HG02759 (cell line): ENCODE measurements at regions not wholly inside any gene's neighbourhood (a gene's known extent, or its start where the extent isn't known, plus 50 kb on each side); places are given as distances from the start of the nearest gene placed in this dataset.
"Not testable (repeated sequence)": the region's sequence is repeated elsewhere in the genome, so short reads cannot be mapped to it uniquely, and the experiment has no call there.

ENCODE experiments used
- ATAC-seq: cut with Tn5 transposase; IDR thresholded peaks from one replicate; pipeline ENCODE4 v1.9.1; 2021; ENCODE audit warnings: mild to moderate bottlenecking, moderate library complexity; ENCODE audit not compliant: unreplicated experiment

DNA sequence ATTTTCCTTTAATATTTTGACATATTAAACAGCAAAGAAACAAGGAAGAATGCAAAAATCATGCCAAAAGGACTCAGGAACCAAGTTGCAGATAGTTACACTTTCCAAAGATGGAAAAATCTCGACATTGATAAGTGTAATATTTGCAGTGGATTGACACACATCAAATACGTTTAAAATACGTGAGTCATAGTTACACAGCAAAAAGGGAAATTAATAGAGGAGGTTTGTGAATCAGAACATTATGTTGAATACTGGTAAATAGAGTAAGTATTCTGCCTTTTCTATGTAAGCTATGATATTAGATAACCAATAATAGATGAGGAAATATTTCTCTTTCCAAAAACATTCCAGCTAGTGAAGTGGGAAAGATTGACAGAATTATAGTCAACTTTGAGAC, 1761.3 kb upstream of the IGFBP7 start:
- ATAC-seq, result no peak

DNA sequence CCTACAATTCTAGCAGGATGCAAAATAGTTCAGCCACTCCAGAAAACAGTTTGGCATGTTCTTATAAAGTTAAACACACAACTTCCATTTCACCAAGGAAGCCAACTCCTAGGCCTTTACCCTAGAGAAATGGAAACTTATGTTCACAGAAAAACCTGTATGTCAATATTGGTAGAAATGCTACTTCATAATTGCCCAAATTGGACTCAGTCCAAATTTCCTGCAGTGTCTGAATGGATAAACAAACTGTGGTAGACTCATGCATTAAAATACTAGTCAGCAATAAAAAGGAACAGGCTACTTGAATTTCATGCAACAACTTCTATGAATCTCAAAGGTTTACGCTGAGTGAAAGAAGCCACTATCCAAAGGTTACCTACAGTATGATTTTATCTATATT, 1738.8 kb upstream of the IGFBP7 start:
- ATAC-seq, result no peak

DNA sequence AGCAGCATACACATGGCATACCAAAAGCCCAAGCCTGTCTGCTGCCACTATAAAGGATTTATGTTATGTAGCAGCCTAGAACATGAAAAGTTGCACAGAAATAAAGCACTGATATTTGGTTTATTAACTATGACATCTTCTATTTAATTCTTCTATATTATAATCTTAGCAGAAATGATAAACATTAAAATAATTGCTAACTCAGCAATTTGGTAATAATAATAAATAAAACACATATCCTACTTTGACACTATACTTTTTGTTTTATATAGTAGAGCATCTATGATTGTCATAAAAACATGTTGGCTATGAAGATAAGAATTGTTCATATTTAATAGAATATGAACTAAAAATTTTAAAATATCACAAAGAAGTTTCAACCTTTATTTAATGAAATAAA, 1733.3 kb upstream of the IGFBP7 start:
- no peak for ATAC-seq

DNA sequence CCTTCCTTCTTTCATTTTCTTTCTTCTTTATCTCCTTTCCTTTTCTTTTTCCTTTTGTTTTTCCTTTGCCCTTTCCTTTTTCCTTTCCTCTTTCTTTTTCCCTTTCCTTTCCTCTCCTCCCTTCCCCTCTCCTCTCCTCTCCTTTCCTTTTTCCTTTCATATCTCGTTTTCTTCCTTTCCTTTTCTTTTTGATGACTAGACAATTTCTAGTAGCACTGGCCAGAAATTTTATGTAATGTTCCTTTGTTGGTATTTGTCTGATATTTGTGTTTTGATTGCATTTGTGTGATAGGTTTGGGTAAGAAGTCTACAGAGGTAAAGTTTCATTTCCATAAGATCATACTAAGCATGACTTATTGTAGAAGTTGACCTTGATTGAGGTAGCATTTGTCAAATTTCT, 1722.9 kb upstream of the IGFBP7 start:
- no peak for ATAC-seq

DNA sequence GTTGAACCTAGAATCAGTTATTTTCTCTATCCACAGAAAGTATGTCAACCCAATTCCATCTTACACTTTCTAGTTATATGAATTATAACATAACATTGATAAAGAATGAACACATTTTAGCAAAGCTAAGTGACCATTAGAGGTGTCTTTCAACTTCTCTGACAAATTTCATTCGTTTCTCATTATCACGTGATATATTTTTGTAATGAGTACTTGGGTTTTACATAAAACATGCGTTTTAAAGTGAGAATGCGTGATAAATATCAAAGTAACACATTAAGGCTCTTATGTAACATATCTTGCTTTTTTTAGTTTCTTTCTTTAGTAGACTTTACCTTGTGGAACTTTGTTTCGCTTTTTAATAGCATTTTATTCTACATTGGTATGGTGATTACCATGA, 1715.1 kb upstream of the IGFBP7 start:
- no peak for ATAC-seq

DNA sequence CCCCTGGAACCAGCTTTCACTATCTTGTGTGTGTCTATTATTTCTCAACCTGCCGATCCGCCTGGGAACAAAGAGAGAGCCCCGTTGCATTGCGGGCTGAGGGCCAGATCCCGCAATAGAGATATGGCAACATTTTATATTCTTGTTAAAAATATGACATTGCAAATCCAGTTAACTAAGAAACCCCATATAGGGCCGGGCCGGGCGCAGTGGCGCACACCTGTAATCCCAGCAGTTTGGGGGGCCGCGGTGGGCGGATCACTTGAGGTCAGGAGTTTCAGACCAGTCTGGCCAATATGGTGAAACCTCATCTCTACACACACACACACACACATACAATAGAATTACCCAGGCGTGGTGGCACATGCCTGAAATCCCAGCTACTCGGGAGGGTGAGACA, 1708.4 kb upstream of the IGFBP7 start:
- ATAC-seq, result not testable (repeated sequence)

DNA sequence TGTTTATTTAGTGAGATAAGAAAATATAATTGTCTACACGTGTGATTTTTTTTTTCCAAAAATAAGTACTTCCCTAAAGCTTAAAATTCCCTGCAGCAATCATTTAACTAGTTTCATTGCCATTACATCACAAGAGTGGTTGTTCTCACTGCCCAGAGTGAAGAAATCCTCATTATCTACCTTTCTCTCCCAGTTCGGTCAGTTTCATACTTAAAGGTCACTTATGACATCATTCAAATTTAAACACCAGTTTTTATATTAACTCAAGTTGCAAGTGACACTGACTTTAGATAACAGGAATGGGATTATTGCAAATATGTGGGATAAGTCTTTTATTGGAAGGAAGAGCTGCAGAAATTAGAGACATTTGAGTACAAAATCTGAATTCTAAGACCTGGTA, 1699.8 kb upstream of the IGFBP7 start:
- ATAC-seq, result no peak

DNA sequence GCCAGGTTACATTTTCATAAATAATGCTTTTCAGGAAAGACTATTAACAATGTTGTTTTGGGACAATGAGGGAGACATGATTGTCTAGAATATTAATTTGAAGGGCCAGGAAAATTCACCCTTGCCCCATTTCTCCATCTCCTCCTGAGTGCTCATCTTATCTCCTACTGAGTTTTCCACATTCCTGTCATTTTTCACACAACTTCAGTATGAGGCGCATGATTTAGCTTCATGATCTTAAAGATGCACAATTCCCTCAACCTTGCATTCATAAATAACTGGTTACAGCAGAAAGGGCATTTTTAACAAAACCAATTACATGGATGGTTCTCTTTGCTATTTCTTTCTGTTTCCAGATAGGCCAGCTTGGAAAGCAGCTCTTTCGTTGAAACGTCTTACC, 1699.2 kb upstream of the IGFBP7 start:
- ATAC-seq, result no peak

DNA sequence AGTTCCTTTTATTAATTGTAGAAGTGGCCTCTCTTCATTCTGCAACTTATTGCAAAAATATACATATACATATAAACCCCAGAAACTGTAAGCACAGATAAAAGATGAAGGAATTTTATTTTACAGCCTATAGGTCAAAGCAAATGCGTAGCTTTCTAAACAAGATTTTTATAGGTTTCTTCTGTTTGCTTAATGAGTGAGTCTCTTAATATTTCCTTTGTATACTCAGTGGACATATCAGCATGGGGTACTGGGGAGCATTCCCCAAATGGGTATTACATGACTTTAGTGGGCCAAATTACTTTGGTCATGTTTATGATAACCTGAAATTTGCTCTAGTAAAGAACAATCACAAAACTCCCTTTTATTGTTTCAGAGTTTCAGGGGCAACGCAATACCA, 1698.6 kb upstream of the IGFBP7 start:
- ATAC-seq, result no peak

DNA sequence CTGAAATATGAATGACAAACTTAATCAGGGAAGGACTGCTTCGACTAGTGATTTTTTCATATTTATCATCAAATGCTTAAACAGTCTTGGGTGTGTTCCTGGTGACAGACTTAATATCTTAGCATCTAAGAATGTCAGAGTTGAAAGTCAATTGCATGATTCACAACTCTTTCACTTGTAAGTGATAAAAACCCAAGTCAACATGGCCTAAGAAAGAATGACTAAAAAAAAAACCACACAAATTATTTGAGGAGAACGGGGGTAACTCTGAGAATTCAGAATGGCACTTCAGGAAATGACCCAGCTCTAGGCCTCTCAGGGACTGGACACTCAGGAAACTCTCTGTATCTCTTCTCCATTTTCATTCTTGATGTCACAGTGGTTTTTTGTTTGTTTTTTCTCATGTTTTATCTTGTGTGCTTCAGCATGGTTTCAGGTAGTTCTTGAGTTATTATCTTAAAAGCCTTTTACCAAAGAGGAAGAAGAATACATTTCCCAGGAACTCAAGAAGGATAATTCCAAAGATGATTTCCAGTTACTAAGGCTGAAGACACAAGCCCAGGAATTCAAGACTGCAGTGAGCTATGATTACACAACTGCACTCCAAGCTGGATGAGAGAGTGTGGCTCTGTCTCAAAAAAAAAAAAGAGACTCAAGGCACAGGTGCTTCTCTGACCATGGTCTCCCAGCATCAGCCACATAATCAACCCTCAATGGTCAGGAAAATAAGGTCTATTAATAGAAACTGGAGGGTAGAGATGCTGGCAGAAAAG, 1697.8 kb upstream of the IGFBP7 start:
- ATAC-seq, result no peak

DNA sequence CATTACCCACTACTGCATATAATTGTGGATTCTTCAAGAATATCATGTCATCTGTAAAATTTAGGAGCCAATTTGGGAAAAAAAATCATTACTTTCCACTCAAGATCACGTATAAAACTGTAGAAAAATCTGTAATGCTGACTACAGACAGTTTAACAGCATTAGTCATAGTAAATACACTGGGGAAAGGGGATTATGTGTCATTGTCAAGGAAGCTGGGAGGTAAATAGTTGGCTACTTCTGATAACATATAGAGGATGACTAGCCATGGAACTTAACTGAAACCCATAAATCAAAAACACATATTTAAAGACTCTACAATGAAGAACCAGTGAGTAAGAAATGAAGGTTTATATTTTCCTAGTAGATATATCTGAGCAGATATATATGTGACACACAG, 1666.4 kb upstream of the IGFBP7 start:
- ATAC-seq, result no peak

DNA sequence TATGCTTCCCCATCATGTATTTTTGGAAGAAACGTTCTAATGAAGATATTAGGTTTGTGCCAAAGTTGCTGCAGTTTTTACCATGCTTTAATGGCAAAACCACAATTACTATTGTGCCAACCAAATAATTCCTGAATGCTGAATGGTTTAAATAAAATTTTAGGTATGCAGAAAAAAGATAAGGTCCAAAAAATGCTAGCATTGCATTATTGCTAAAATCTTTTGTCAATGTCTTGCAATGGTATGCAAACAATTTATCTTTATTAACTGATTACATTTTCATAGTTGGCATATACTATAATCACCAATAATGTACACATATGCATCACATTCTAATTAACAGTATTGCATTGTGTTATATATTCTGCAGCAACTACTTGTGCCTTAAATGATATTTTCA, 1657.4 kb upstream of the IGFBP7 start:
- ATAC-seq, result no peak

DNA sequence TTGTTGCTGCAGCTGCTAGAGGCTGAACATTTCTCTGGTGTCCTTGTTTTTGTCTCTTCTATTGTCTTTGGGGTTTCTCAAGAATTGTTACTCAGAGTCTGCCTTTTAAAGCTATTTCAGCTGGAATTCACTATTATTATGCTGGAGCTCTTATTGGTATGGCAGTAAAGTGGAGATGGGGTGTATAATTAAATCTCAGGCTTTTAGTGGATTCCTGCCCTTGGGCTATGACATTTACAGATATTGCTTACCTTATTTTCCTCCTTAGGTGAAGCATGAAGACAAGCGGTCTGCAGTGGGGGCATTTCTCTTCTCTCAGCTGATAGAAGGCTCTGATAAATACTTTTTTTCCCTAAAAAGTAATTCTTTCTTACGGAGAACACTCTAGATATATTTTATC, 1656.6 kb upstream of the IGFBP7 start:
- no peak for ATAC-seq

DNA sequence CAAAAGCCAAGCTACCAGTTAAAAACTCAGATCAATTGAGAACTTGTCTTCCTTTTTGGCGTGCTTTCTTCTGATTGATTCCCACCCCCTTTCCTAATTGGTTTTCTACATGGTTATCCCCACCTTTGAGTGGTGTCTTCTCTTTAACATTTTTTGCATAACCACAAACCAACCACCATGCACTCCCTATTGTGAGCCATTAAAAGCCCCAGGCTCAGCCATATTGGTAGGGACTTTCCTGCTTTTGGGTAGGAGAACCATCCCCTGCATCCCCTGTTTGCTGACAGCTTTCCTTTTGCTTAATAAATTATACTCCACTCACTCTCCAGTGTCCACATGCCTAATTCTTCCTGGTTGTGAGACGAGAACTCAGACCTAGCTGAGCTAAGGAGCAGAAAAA, 1651.4 kb upstream of the IGFBP7 start:
- no peak for ATAC-seq

DNA sequence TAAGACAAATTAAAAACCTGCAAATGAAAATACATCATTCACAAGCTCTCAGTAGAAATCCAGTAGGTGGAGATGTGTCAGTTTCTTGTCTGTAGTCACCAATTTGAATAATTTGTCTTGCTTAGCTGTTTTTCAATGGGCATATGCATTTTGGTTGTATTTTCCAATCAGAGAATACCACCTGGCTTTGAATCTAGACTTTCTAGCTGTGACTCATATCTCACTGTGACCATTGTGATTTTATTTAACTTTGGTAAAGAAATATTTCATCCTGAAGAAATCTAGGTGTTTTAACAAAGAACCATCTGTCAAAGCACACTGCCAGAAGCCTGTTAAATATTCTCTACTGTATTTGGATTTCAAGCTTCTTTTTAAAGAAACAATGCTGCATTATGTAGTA, 1650.6 kb upstream of the IGFBP7 start:
- ATAC-seq, result no peak

DNA sequence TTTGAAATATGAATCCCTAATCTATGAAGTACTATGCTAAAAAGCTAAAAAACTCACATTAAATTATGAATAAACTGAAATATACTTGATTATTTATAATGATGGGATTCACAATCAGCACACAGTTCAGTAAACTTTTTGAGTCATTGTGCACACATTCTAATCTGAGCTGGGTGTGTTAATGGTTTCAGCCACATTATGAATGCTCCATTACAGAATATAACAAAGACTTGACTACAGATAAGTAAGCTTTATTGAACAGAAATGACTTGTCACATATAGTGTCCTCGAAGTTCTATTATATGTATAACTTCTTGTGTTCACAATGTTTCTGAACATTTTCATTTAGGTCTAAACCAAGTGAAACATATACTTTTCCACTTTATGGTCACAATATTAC, 1649.9 kb upstream of the IGFBP7 start:
- ATAC-seq, result no peak

DNA sequence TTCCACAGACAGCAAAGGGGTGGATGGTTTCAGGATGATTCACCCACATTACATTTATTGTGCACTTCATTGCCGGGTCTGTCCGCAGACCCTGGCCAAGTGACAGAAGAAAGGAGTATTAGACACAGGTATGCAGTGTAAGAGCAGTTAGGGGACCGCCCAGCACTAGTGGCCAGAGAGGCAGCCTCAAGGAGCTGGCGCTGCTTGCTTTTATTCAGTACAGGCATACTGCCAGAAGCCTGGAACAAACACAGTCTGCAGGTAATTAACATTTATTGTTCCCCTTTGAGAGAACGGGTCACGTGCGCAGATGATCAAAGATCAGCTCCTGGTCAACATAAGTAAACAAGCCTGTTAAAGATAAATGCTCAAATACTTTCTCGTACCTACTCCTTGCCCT, 1639.0 kb upstream of the IGFBP7 start:
- no peak for ATAC-seq

DNA sequence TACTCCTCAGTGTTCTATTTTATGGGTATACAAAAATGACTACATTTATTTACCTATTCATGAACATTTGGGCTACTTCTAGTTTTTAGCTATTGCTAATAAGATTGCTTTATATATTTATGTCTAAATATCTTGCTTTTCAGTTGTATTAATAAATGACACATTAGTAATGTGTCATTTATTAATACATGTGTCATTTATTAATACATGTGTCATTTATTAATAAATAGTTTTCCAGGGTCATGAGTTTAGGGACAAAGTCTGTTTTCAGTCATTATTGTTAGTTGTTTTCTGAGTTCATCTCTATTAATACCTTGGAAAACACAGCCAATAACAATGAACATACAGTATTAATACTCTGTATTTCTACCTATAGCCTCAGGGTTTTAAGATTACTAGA, 1630.7 kb upstream of the IGFBP7 start:
- no peak for ATAC-seq

DNA sequence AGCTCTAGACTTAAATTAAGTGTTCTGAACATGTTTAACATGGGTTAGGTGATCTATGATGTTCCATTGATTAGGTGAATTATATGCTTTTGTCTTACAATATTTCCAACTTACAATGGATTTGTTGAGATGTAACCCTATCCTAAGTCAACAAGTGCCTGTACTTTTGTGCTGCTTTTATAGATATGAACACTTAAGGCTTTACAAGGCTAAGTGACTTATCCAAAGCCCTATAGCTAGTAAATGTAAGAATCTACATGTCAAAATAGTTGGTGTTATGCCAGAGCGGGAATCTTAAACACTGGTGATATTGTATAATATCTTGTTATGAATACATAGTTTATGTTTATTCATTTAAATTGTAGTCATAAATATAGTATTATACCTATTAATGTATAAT, 1629.1 kb upstream of the IGFBP7 start:
- ATAC-seq, result no peak

DNA sequence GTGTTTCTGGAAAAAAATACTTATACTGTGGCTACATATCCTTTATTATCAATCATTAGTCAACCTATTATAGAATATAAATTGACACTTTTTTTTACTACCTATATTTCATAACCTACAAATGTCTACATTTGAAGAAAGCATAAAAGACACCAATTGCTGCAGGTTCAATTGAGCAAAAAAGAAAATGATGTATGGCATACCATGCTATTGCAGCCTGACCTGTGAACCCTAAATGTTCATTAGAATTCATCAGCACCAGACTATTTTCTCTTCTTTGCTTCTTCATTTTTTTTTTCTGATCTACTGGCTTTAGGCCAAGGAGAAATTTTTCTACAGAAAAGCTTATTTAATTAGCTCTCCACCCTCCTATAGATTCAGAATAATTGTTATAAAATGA, 1628.2 kb upstream of the IGFBP7 start:
- ATAC-seq, result no peak

DNA sequence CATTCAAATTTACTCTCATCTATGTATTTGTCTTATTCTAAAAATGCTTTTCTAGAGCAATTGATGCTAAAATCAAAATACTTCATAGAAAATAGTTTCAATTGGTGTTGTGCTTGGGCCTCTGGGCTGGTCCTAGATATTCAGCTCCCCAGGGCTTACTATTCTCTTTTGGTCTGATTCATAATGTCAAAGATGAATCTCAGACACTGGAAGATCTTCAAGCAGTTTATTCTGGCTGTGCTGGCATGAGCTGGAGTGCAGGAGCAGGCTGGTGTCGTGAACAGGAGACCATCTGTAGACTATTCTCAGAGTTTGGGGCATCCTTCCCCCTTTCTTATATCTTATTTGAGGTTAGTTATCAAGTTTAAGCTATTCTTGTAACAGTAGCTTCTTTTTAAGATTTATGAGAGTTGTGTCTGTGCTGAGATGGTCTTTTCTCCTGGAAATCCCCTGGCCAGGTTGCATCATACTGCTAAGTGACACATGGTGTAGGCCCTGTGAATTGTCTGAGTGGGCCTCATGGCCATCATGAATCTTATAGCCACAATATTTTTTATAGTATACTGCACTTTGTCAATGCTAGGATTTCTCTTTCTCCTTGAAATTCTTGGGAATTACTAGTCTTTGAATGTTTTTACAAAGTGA, 1624.0 kb upstream of the IGFBP7 start:
- ATAC-seq, result peak; percentile 89

DNA sequence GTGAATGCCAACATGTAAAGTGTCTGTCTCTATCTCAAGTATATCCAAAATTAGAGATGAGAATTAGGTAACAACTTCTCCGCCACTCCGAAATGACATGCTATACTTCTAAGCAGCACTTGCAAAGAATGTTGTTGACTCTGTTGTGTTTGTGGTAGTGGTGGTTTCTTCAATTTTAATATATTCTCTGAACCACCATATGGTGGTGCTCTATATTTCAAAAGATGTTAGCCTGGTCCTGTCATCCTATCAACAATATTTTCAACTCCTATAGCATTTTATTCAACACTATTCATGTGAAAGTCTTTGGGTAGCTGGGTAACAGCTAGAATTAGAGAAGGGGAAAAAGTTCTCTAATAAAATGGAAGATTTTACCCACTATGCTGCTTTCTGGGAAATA, 1622.8 kb upstream of the IGFBP7 start:
- no peak for ATAC-seq

DNA sequence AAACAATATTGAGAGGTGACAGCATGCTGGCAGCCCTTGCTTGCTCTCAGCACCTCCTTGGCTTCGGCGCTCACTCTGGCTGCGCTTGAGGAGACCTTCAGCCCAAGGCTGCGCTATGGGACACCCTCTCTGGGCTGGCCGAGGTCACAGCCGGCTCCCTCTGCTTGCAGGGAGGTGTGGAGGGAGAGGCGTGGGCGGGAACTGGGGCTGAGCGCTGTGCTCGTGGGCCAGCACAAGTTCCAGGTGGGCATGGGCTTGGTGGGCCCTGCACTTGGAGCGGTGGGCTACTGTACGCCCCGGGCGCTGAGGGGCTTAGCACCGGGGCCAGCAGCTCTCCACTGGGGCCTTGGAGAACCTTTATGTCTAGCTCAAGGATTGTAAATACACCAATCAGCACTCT, 1613.8 kb upstream of the IGFBP7 start:
- ATAC-seq, result no peak
